GM13977 (cell line): ENCODE measurements at regions not wholly inside any gene's neighbourhood (a gene's known extent, or its start where the extent isn't known, plus 50 kb on each side); places are given as distances from the start of the nearest gene placed in this dataset.
A peak's percentile ranks its signal among the peaks of the same experiment; 100 is the strongest.

Experiments
- DNase-seq: peaks from one replicate; pipeline ENCODE4 v3.0.0; 2012; ENCODE audit warnings: low spot score
- in situ Hi-C: fragments of 300-500 bp; cut with MboI; formaldehyde crosslinking; loops from one replicate; pipeline ENCODE4 v1.12.0; 2022; ENCODE audit warnings: low sequenced_read_pairs, low pct_unique_long_range_greater_than_20kb, mixed read lengths, inconsistent platforms; ENCODE audit not compliant: unreplicated experiment
- TF ChIP-seq, protein P1 (sequence below): IDR thresholded peaks from 2 replicates; pipeline ENCODE4 v1.5.1; 2012; ENCODE audit warnings: mild to moderate bottlenecking, control low read depth; ENCODE audit not compliant: insufficient read depth; ENCODE audit errors: extremely low read depth, missing control alignments

- in situ Hi-C loops = no loop called here
These were observed 63.1 kb downstream of the GSX1 start for GRCh38 chr13:27855381-27855780.

GRCh38 chr13:27857282-27857681 is 62.5 kb upstream of the PDX1 start:
- DNase-seq = no peak
- TF ChIP-seq, protein P1, sequence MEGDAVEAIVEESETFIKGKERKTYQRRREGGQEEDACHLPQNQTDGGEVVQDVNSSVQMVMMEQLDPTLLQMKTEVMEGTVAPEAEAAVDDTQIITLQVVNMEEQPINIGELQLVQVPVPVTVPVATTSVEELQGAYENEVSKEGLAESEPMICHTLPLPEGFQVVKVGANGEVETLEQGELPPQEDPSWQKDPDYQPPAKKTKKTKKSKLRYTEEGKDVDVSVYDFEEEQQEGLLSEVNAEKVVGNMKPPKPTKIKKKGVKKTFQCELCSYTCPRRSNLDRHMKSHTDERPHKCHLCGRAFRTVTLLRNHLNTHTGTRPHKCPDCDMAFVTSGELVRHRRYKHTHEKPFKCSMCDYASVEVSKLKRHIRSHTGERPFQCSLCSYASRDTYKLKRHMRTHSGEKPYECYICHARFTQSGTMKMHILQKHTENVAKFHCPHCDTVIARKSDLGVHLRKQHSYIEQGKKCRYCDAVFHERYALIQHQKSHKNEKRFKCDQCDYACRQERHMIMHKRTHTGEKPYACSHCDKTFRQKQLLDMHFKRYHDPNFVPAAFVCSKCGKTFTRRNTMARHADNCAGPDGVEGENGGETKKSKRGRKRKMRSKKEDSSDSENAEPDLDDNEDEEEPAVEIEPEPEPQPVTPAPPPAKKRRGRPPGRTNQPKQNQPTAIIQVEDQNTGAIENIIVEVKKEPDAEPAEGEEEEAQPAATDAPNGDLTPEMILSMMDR = no peak
- in situ Hi-C loops = no loop called here

More at GRCh38 chr13:27855381-27855780, 63.1 kb downstream of the GSX1 start:
- TF ChIP-seq, protein P1 = no peak
- no peak for DNase-seq

DNA sequence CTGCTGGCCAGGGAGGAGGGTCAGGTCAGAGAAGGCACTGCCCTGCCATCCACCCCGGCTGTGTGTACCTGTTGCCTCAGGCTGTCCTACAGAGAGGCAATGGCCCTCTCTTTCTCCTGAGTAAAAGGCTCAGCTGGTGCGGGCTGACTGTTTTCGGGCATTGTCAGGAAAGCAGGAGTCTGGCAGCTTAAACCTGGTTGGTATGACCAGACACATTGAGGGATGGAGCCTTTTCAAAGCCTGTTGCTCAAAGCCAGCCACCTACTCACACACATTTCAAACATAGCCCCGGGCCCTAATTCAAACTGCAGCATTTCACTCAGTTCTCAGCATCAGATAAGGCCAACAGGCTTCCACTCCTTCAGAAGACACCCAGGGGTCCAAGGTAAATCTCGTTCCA is 61.8 kb upstream of the PDX1 start:
- in situ Hi-C loops = no loop called here
- DNase-seq = no peak
- TF ChIP-seq, protein P1 = no peak

GRCh38 chr13:27860743-27861142 is 59.1 kb upstream of the PDX1 start:
- DNase-seq = no peak
- TF ChIP-seq, protein P1 = no peak
- in situ Hi-C loops = no loop called here

DNA sequence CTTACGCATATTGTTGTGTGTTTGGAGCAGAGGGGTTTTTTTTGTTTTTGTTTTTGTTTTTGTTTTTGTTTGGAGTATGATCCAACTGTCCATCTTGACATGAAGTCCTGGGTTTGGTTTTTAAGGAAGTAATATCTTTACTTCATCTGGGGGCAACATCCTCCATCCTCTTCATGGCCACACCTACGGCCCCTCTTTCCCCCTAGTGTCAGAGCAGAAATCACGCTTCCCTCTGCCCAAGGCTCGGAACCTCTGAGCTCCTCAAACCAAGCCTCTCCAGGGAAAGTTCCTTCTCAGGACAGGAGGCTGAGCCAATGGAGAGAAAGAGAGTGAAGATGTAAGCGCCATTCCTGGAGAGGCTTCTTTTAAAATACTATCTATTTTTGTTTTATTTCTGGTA is 58.6 kb upstream of the PDX1 start:
- TF ChIP-seq, protein P1 = no peak
- in situ Hi-C loops = no loop called here

GRCh38 chr13:27868641-27869435 is 51.0 kb upstream of the PDX1 start:
- TF ChIP-seq, protein P1 = peak; percentile 55
- DNase-seq = peak; percentile 32
- in situ Hi-C loops = no loop called here

More for the DNA sequence above, 58.6 kb upstream of the PDX1 start:
- DNase-seq = no peak
